Left forelimb (tissue), 1 donor: ENCODE measurements at regions not wholly inside any gene's neighbourhood (a gene's known extent, or its start where the extent isn't known, plus 50 kb on each side); places are given as distances from the start of the nearest gene placed in this dataset.

Source experiments
- DNase-seq: peaks from one replicate; pipeline ENCODE4 v3.0.0-alpha.2; 2018; ENCODE audit warnings: low spot score

DNA sequence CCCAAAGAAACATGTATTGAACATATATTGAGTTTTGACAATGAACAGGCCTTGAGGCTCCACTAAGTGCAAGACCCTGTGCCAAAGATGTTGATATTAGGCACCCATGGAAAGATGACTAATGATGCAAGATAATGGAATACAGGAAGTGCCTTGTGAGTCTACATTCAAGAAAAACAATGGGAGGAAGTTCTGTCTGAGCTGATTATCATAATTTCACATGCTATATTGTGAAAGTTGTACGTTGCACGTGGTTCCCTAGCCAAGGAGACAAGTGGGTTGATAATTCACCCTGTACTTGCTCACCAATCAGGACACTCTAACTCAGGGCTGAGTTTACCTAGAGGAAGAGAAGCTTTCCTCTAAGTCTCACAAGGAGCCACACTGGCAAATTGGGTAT lies 186.9 kb upstream of the STAC start:
- no peak for DNase-seq

DNA sequence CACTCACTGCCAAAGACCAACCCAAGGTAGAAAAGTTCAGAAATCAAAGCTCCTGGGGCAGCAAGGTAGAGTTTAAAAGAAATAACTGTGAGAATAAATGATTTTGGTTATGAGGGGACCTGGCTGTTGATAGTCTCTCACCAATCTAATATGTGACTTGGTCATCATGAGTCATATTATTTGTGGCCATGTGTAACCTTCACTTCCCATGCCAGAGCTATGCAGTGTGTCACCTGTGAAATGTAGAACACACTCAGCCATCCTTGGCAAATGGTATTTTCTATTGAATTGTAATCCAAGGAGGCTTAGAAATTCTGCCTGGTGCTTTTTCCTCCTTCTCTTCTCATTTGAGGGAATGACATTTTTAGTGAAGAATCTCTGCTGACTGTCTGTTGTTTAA lies 184.2 kb upstream of the STAC start:
- DNase-seq: no peak

DNA sequence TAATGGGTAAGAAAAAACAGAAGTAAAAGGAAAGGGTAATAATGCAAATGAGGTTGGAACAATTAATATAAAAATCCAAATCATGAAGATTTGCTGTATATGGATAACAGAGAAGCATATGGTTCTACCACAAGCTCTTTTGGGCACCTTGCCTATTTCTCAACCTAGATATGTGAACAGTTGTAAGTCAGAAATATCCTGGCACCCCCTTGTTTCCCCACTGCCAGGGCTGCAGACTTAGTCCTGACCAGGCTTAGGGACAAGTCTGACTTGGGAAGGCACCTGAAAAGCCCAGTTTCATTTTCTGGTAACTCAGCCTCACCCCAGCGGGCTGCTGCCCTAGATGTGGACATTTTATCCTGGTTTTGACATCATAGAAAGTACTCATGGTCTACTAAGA lies 183.2 kb upstream of the STAC start:
- DNase-seq: no peak

DNA sequence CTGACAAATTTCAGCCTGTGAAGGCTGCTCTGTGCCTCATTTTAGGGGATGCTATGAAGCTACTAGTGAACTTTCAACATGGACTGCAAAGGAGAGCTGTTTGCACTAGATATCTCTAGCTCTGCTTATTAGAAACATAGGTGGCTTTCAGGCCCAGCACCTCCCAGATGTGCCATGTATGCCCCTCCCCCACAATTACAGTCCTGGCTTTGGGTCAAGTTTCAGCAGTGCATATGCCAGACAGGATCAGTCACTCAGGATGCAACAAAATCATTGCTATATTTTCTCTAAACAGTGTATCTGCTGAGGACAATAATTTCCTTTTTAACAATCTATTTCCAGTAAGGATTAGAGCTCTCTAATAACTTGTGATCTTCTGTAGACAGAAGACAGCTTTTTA lies 178.8 kb upstream of the STAC start:
- no peak for DNase-seq

DNA sequence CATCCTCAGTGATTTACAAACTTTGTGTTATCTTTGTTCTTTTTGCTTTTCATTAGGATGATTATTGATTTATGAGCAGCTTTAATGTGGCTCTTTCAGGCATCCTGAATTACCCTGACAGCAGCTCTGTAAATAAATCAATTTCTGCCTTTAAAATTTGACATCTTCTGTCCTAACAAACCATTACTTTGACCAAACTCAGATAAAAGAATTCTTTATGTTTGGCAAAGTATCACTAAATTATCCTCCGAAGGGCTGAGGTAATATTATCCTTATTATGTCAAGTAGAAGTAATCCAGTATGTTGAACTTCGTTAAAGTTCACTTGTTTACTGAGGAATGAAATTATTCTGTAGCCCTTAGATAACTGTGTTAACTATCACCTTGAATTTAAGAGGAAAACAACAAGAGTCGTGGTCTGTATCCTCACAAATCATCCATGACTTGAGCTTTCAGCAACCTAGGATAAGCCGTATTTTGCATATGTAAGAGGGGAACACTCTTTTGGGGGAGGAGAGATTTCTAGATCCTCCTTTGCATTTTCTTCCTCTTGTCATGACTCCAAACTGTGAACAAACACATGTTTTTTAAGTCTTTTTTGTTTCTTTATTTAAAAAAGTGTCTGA lies 173.2 kb upstream of the STAC start:
- DNase-seq: no peak

DNA sequence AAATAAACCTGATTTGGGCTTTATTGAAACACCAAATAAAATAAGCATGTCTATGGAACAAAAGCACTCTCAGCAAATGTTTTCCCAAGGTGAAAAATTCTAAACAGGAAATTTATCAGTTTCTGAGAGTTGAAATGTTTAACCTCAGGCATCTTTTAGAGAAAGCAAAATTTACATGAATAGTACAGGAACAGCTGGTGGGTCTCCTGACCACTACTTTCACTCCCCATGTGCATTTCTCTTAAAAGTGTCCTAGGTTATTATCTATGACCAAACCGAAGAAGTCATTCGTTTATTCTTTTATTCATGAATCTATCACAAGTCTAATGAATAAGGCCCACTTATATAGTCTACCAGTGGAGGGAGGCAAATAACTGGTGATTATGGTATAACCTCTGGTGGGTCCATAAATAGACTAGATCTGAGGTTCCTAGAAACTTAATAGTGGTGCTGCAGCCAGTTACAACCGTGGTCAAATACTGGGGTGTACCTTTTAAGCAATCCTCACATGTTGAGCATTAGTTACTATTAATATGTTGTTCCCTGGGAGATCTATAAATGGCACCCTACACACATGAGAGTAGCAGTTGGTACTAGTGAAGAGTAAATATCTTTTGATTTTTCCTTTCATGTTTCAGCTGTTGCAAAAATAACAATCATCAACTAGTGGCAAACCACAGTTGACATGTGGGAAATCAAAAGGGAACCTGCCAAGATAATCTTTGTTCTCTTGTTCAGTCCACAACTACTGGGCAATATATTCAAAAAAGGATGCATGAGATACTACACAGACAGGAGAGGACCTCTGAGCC lies 169.3 kb upstream of the STAC start:
- no peak for DNase-seq

DNA sequence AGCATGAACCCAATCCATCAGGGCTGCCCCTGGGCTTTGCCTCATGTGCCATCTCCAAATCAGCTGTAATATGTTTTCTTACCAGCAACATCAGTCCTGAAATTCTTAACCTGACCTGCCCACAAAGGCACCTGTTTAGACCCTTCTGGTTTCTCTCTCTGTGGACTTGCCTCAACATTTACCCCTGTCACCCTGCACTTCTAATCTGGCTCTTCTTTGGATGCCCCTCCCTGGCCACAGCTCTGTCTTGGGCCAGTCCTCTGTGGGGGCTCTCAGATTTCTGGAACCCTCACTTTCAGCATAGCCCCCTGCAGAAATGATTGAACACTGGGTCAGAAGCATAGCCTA lies 168.7 kb upstream of the STAC start:
- no peak for DNase-seq

DNA sequence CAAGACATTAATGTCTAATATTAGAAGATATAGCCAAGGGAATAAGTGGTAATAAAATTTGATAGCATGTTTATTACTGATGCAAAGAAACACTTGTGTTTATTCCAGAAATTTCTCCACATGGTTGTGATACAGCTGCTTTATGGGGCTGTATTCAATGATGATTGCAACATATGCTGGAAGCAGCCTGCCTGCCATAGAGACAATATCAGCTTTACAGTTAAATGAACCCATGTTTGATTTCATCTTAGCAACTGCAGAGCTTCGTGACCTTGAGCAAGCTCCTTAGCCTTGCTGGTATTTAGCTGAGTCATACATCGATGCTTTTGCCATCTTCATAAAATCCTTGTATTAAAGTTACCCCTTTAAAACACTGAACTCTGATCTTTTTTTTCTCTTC lies 168.1 kb upstream of the STAC start:
- DNase-seq: no peak

DNA sequence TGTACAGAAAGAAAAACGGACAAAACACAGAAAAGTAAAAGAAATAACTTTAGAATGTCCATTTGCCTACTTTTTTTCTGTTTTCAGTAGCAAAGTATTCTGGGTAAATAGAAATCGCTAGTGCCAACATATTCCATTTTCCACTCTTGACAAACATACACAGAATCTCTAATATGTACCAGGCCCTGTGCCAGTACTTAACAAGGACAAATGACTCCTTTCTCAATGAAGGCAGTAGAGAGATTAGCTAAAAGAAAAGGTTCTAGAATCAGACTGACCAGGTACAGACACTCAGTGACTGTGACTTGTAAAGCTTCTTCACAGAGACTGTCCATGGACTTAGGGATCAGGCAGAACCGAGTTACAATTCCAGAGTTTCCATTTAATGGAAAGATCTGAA lies 165.8 kb upstream of the STAC start:
- DNase-seq: no peak

DNA sequence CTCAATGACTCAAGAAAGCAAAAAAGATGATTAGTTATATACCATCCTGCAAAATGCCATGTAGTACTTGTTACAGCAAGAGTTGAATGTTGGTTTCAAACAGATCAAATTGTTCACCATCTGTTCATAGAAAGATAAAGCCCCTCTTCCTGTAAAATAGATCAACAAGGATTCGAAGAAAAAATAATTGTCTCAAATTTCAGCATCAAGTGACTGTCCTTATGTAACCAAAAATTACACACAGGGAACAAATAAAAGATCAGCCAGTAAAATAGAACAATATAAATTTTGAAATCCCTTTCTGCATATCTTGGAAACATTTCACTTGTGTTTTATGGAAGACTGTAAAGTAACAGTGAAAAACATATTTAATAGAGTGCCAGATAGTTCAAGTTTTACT lies 165.1 kb upstream of the STAC start:
- no peak for DNase-seq

DNA sequence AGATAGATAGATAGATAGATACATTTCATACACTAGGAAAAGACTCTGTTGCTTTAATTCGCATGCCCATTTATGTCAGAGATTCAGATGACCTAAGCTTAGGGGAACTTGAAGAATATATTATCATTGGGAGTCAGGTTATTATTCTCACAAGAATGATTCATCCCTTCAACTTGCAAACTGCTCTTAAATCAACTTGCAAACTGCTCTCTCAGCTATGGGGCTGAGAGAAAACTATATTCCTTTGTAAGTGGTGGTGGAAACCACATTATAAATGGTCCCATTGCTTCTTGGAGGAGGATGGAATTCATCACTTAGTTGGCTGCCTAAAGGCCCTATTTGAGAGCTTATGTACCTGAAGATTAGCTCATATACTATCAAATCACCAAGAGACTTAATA lies 160.9 kb upstream of the STAC start:
- no peak for DNase-seq

DNA sequence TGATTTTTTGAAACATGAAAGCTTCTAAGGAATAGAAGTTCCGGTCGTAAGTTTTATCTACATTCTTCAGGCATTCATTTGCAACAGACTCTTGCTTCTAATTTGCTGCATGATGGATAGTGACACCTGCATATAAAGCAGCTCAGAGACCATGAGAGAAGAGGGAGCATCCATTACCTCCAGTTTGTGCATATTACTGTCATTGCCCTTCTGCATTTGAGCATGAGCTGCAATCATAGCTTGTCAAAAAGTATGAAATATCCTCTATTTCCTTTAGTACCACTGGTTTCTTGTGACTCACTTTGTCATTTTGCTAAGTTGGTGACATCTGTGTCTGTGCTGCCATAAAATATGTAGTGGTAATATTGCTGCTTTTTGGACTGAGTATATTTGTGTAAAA lies 160.1 kb upstream of the STAC start:
- DNase-seq: no peak

DNA sequence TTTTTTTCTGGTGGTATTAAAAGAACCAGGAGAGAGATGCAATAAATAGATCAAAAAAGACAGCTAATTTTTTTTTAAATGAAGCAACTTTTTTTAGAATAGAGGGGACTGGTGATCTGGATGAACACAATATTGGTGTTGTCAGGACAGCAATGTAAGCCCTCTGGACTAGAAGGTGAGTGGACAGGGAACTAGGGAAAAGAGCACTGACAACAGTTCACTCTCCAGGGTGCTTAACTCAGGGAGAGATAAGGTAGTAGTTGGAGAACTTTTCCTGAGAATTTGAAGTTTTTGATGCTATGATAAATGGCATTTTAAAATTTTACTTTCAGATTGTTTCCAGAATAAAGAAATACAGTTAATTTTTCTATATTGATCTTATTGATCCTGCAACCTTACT lies 158.3 kb upstream of the STAC start:
- DNase-seq: no peak

DNA sequence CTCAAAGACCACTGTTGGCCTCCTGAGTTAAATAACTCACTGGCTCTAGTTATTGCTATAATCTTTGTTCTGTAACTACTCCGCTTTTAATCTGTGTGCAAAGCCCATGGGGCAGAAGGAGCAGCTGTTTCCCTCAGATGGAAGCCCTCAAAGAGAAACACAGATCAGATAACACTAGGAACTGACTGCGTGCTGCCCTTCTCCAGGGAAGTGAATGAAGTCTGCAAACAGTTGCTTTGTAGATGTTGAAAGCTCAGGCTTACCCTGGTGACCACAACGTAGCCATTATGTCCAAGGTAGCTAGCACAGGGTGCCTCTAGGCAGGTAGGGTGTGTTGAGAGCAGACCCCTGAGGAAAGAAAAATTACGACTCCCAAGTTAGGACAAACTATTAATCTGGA lies 152.3 kb upstream of the STAC start:
- DNase-seq: no peak

DNA sequence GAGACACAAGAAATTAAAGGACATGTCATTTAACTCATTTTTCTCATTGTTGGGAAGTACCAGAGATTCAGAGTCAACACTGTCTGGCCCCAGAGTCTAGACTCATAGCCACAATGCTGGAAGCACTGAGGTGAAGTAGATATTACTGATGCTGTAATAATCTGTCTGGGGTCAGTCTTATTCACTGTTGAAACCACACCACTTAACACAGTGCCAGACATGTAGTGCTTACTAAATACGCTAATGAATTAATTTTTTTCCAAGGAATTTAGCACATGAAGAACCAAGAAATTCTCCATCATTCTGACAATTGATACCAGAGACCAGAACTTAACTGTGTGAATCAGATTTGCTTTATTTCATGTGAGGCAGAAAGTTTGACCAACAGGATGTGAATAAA lies 150.8 kb upstream of the STAC start:
- DNase-seq: no peak

DNA sequence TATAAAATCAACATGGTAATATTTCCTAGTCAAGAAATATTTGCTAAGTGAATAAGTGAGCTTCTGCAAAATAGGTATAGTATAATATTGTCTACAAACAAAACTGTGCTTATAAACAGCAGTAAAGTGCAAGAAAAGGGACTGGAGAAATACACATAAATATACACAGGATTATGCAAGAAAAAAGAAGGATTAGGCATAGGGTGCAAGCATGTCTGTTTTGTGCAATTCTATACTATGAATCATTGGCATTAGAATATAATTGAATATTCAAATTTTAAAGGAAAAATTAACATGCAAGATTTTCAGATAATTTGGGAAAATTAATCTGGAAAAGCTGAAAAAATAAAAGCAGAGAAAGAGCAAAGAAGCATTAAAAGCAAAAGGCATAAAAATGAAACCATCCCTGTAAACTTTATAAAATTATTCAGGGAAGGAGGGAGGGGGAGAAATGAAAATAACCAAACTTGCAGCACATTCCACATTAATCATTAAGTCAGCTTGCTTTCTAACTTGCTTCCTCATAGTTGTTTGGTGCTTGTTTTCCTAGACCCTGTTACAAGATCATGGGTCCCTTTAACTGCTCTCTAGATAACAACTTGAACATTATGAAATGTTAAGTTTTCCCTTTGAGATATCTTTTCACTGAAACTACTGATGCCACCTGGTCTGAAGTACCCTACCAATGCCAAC lies 147.4 kb upstream of the STAC start:
- DNase-seq: no peak

DNA sequence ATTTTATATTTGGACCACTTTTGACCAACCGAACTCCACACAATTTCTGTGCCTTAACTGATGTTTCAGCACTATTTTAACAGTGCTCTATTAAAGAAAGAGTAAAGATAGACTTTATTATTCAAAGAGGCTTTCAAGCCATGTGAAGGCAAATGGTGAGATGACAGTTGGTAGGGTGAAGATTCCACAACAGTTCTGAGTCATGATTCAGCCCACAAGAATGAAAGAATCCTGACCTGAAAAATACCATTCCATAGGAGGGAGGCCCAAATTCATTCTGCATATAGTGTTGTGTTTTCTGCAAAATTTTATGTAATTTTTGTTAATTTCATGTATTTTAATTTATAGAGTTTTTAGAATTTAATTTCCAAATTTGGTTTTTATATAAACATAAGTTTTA lies 135.6 kb upstream of the STAC start:
- DNase-seq: no peak

DNA sequence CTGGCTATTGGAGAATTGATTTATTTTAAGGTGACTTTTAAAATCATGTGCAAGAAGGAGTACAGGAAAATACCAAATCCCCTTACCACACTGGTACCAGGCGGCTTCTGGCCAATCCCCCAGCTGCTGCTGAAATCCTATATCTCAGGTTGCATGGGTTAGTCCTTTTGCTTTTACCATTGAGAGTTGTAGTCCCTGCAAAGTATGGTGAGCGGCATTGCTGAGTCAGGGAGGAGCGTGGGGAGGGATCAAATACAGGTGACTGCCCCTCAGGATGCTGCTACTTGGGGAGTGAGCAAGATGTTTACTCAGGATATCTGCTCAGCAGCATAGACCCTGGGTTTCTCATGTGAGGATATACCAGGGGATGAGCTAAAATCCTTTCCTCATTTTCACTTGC lies 131.9 kb upstream of the STAC start:
- no peak for DNase-seq

DNA sequence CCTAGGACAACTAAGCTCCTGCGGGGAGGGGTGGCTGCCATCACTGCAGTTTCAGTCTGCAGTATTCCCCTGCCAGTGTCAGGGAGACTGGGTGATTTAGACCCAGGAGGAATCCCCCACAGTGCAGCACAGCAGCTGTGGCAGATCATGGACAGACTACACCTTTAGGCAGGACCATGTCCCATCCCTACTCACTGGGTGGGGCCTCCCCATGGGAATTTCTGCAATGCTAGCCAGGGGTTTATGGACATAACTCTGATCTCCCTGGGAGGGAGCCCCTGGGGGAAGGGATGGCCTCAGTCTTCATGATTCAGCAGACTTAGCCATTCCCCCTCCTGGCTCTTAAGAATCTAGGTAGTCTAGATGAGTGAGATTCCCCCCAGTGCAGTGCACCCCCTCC lies 130.1 kb upstream of the STAC start:
- no peak for DNase-seq

DNA sequence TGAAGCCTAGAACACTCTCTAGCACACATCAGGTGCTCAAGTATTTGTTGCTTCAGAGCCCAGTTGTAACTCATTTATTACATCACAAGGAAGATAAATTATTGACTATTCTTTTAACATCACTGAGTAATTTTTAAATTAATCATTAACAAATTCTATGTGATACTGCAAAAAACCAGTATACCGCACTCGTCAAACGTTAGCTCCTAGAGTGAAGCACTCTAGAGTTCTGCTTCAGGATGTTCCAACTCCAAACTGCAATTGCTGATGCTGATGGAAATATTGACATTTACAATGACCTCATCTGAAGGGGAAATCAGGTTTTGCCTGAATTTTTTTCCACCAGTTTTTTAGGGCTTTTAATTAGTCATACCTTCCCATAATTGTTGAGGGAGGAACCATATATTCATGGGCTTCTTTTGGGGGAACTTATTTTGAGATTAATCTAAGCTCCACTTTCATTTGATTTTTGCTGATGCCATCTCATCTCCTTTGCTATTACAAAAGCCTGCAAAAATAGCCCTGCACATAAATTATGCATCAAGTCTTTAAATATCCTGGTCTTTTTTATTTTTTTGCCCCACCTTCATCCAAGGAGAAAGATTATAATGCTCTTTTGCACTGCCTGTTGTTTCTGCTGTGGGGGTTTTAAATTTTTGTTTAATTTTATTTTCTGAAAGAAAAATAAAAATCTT lies 123.0 kb upstream of the STAC start:
- no peak for DNase-seq

DNA sequence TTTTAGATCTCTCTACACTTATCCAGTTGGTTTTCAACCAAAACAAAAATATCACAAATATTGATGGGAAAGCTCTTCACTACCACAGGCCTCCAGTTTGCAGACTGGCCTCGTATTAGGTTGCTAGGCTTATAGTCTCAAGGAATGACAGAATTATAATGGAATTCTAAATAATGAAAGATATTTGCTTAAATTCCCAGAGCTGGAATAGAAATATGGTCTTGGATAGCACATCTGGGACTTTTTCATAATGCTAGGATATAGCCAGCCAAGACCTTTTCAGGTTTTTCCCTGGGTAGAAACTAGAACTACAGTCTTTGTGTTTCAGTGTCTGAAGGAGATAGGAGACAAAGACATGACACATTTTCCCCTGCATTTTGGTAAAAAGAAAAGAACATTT lies 121.9 kb upstream of the STAC start:
- no peak for DNase-seq

DNA sequence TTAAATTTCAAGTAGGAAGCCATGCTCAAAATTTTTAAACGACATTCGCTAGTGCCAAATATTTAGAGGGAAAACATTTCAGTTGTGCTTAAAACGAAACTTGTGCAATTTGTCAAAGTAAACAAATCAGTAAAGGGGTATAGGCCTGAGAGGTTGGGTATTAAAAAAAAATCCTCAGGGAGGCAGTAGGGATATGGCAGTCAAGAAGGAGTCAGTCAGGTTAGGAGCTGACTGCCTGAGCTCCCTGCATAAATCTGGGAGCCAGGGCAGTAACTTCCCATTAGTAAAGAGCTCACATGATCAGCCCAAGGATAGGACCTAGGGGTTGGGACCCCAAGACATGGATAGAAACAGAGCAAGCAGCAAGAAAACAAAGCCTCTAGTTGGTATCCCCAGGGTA lies 120.7 kb upstream of the STAC start:
- DNase-seq: no peak

DNA sequence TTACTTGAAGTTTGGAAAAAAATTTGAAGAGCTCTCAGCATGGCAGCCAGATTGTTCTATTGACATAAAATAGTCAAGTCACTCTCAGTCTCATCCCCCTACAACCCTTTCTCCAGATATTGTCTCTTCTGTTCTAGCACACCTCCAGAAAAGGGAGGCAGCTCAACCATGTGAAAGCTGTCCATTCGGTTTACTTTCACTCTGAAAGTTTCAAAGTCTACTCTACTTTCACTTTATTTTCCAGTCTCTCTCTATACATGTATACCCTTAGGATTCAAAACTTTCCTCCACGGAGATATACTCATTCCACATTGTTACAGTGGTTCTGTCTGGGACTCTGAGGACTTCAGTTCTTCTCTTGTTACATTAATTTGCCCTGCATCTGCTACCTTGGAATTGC lies 111.0 kb upstream of the STAC start:
- DNase-seq: no peak
